Stimulated activated CD4-positive, alpha-beta T cell treated with anti-CD3 and anti-CD28 coated beads, Interleukin-2, amount 100 ng/mL, for 24 hours (primary cell): ENCODE measurements at regions not wholly inside any gene's neighbourhood (a gene's known extent, or its start where the extent isn't known, plus 50 kb on each side); places are given as distances from the start of the nearest gene placed in this dataset.

ENCODE experiments used
- DNase-seq, 2 donors: peaks; one replicate each; pipeline ENCODE4 v3.0.0-alpha.2; 2020

GRCh38 chr14:51479584-51480325 lies 172.0 kb upstream of the FRMD6 start:
- DNase-seq = no peak

GRCh38 chr14:51481643-51482042 lies 170.1 kb upstream of the FRMD6 start:
- DNase-seq = no peak

- DNase-seq = no peak
Observed at GRCh38 chr14:51482102-51482501, 169.6 kb upstream of the FRMD6 start.

GRCh38 chr14:51484485-51484884 lies 167.2 kb upstream of the FRMD6 start:
- DNase-seq = no peak

- no peak for DNase-seq
Observed at GRCh38 chr14:51485733-51486132, 166.0 kb upstream of the FRMD6 start.

GRCh38 chr14:51487848-51488247 lies 163.9 kb upstream of the FRMD6 start:
- DNase-seq = no peak

- no peak for DNase-seq
Observed at GRCh38 chr14:51488569-51489220, 163.0 kb upstream of the FRMD6 start.

GRCh38 chr14:51490205-51490604 lies 161.5 kb upstream of the FRMD6 start:
- no peak for DNase-seq

- DNase-seq = no peak
Observed at GRCh38 chr14:51491036-51491545, 160.6 kb upstream of the FRMD6 start.

GRCh38 chr14:51491776-51492175 lies 159.9 kb upstream of the FRMD6 start:
- no peak for DNase-seq

- no peak for DNase-seq
Observed at GRCh38 chr14:51495319-51495718, 156.4 kb upstream of the FRMD6 start.

GRCh38 chr14:51498411-51499227 lies 153.1 kb upstream of the FRMD6 start:
- DNase-seq = no peak

GRCh38 chr14:51500776-51501175 lies 150.9 kb upstream of the FRMD6 start:
- DNase-seq = no peak

- DNase-seq = no peak
Observed at GRCh38 chr14:51501746-51502145, 150.0 kb upstream of the FRMD6 start.

- DNase-seq = no peak
Observed at GRCh38 chr14:51504669-51505068, 147.0 kb upstream of the FRMD6 start.

- no peak for DNase-seq
Observed at GRCh38 chr14:51507511-51507905, 144.2 kb upstream of the FRMD6 start.

GRCh38 chr14:51507906-51508511 lies 143.7 kb upstream of the FRMD6 start:
- no peak for DNase-seq

GRCh38 chr14:51511265-51511664 lies 140.4 kb upstream of the FRMD6 start:
- no peak for DNase-seq

GRCh38 chr14:51512316-51512715 lies 139.4 kb upstream of the FRMD6 start:
- DNase-seq = no peak

GRCh38 chr14:51513281-51513680 lies 138.4 kb upstream of the FRMD6 start:
- DNase-seq = no peak

GRCh38 chr14:51513933-51514332 lies 137.8 kb upstream of the FRMD6 start:
- DNase-seq = no peak

GRCh38 chr14:51515611-51516010 lies 136.1 kb upstream of the FRMD6 start:
- DNase-seq = no peak

GRCh38 chr14:51516706-51517395 lies 134.9 kb upstream of the FRMD6 start:
- no peak for DNase-seq
